Neural progenitor cell (in vitro differentiated cells): ENCODE measurements at regions not wholly inside any gene's neighbourhood (a gene's known extent, or its start where the extent isn't known, plus 50 kb on each side); places are given as distances from the start of the nearest gene placed in this dataset.

ENCODE experiments used
- DNase-seq: peaks from one replicate; pipeline ENCODE4 v3.0.0-alpha.2; 2016; ENCODE audit warnings: low spot score
- H2AFZ ChIP-seq: fragments of 200-600 bp; sonication (generic); replicated peaks from 2 replicates; pipeline ENCODE4 v1.6.1; 2016; ENCODE audit warnings: antibody characterized with exemption
- H3F3A ChIP-seq: fragments of 200-600 bp; sonication (generic); 2 replicates; pipeline ENCODE4 v1.6.1; 2016; ENCODE audit warnings: antibody characterized with exemption, low read depth
- H3K27ac ChIP-seq: fragments of 200-600 bp; sonication (generic); 2 replicates; pipeline ENCODE4 v1.5.1; 2016; ENCODE audit warnings: mild to moderate bottlenecking
- H3K27me3 ChIP-seq: fragments of 200-600 bp; sonication (generic); 2 replicates; pipeline ENCODE4 v1.6.1; 2016; ENCODE audit warnings: mild to moderate bottlenecking, moderate library complexity
- H3K36me3 ChIP-seq: fragments of 200-600 bp; sonication (generic); 2 replicates; pipeline ENCODE4 v1.5.1; 2016
- H3K4me1 ChIP-seq: fragments of 200-600 bp; sonication (generic); 2 replicates; pipeline ENCODE4 v1.6.1; 2016; ENCODE audit warnings: mixed run types
- H3K4me2 ChIP-seq: fragments of 200-600 bp; sonication (generic); 2 replicates; pipeline ENCODE4 v1.6.1; 2016
- H3K4me3 ChIP-seq: fragments of 200-600 bp; sonication (generic); 2 replicates; pipeline ENCODE4 v1.5.1; 2016
- H3K79me2 ChIP-seq: fragments of 200-600 bp; sonication (generic); 2 replicates; pipeline ENCODE4 v1.6.1; 2016; ENCODE audit warnings: low read depth
- H3K9ac ChIP-seq: fragments of 200-600 bp; sonication (generic); 2 replicates; pipeline ENCODE4 v1.6.1; 2016
- H3K9me3 ChIP-seq: fragments of 200-600 bp; sonication (generic); 2 replicates; pipeline ENCODE4 v1.5.1; 2016; ENCODE audit warnings: low read depth
- H4K20me1 ChIP-seq: fragments of 200-600 bp; sonication (generic); 2 replicates; pipeline ENCODE4 v1.6.1; 2016; ENCODE audit warnings: low read depth
- H3K27ac Mint-ChIP-seq: 3 replicates; pipeline ENCODE4 v1.8.0; 2021; ENCODE audit warnings: mixed read lengths
- H3K27me3 Mint-ChIP-seq: 2 replicates; pipeline ENCODE4 v1.8.0; 2022; ENCODE audit warnings: low read depth, mild to moderate bottlenecking, inconsistent platforms, moderate library complexity, mixed read lengths; ENCODE audit not compliant: insufficient read depth
- H3K36me3 Mint-ChIP-seq: 3 replicates; pipeline ENCODE4 v1.8.0; 2021; ENCODE audit warnings: mixed read lengths
- H3K4me1 Mint-ChIP-seq: 3 replicates; pipeline ENCODE4 v1.8.0; 2021; ENCODE audit warnings: mixed read lengths
- H3K4me3 Mint-ChIP-seq: 3 replicates; pipeline ENCODE4 v1.8.0; 2021; ENCODE audit warnings: mild to moderate bottlenecking, moderate library complexity, mixed read lengths
- H3K9me3 Mint-ChIP-seq: 3 replicates; pipeline ENCODE4 v1.8.0; 2020; ENCODE audit warnings: mixed read lengths
- EZH2 ChIP-seq: fragments of 200-600 bp; sonication (generic); IDR thresholded peaks from 2 replicates; pipeline ENCODE4 v1.6.1; 2017; ENCODE audit warnings: antibody characterized with exemption, mild to moderate bottlenecking, moderate library complexity
- EZH2phosphoT487 ChIP-seq: fragments of 200-600 bp; sonication (generic); IDR thresholded peaks from 2 replicates; pipeline ENCODE4 v1.6.1; 2017; ENCODE audit warnings: antibody characterized with exemption
- TF ChIP-seq, protein P1 (sequence below): fragments of 200-600 bp; sonication (generic); IDR thresholded peaks from 2 replicates; pipeline ENCODE4 v1.5.1; 2017; ENCODE audit warnings: antibody characterized with exemption, mild to moderate bottlenecking

DNA sequence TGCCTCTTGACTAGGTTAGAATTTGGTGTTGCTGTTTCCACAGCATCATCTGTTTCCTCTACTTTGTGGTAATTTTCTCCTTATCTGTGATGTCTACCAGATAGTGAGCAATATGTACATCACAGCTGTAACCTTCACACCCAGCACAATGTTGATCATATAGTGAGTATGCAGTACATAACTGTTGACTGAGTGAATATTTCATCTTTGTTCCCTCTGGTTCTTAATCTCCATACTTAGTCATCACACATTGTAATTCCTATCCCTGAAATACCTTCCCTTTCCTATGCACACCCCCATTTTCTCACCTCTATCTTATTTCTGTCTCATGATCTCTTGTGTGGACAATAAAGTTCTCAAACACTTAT, 115.9 kb downstream of the KIF4B start:
- Histone ChIP-seq H3K4me1 (no peaks in the 10 kb centered on the region), H3K4me3 (no peak overlapping the region), H3F3A (no peaks in the 10 kb centered on the region), H2AFZ (no peak overlapping the region), H3K4me2 (no peak overlapping the region), H3K27ac (no peak overlapping the region), H3K79me2 (no peaks in the 10 kb centered on the region), H3K36me3 (no peaks in the 10 kb centered on the region), H4K20me1 (no peaks in the 10 kb centered on the region), H3K9me3 (no peaks in the 10 kb centered on the region), H3K27me3 (no peaks in the 10 kb centered on the region), H3K9ac (no peak overlapping the region)
- Mint-ChIP-seq H3K27me3 (peaks cover 4% of the 10 kb centered on the region), H3K4me1 (no peaks in the 10 kb centered on the region), H3K4me3 (no peak overlapping the region), H3K36me3 (no peaks in the 10 kb centered on the region), H3K27ac (no peak overlapping the region), H3K9me3 (no peaks in the 10 kb centered on the region)
- DNase-seq, result no peak
- TF ChIP-seq EZH2 (no peak), EZH2phosphoT487 (no peak)
- TF ChIP-seq, protein P1, sequence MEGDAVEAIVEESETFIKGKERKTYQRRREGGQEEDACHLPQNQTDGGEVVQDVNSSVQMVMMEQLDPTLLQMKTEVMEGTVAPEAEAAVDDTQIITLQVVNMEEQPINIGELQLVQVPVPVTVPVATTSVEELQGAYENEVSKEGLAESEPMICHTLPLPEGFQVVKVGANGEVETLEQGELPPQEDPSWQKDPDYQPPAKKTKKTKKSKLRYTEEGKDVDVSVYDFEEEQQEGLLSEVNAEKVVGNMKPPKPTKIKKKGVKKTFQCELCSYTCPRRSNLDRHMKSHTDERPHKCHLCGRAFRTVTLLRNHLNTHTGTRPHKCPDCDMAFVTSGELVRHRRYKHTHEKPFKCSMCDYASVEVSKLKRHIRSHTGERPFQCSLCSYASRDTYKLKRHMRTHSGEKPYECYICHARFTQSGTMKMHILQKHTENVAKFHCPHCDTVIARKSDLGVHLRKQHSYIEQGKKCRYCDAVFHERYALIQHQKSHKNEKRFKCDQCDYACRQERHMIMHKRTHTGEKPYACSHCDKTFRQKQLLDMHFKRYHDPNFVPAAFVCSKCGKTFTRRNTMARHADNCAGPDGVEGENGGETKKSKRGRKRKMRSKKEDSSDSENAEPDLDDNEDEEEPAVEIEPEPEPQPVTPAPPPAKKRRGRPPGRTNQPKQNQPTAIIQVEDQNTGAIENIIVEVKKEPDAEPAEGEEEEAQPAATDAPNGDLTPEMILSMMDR, result no peak

DNA sequence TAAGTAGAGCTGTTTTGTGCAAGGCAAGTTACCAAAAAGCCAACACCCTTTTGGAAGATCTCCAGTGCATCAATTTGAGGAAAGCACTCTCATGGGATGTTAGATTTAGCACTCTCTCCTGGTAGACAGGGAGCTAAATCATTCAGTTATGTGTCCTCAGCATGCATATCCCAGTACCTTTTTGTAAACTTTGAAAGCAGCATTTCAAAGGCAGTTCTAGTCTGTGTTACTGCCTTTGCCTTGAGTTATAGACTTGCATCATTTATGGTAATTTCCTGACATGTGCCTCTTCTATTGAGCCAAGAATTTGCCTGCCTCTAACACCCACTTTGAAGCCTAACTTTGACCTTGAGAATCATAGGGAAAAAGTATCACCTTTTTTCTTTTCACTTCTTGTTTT, 120.6 kb downstream of the KIF4B start:
- Histone ChIP-seq H3K4me2 (no peak overlapping the region), H2AFZ (no peak overlapping the region), H3K36me3 (no peaks in the 10 kb centered on the region), H3K9me3 (no peaks in the 10 kb centered on the region), H3K27ac (no peak overlapping the region), H3K27me3 (no peaks in the 10 kb centered on the region), H3K4me3 (no peak overlapping the region), H3F3A (no peaks in the 10 kb centered on the region), H3K9ac (no peak overlapping the region), H3K4me1 (no peaks in the 10 kb centered on the region), H3K79me2 (no peaks in the 10 kb centered on the region), H4K20me1 (no peaks in the 10 kb centered on the region)
- Mint-ChIP-seq H3K4me3 (no peak overlapping the region), H3K4me1 (no peaks in the 10 kb centered on the region), H3K36me3 (no peaks in the 10 kb centered on the region), H3K9me3 (no peaks in the 10 kb centered on the region), H3K27me3 (peaks cover 2% of the 10 kb centered on the region), H3K27ac (no peak overlapping the region)
- DNase-seq, result no peak
- no peak for TF ChIP-seq EZH2
- TF ChIP-seq, protein P1, result no peak
- no peak for TF ChIP-seq EZH2phosphoT487

DNA sequence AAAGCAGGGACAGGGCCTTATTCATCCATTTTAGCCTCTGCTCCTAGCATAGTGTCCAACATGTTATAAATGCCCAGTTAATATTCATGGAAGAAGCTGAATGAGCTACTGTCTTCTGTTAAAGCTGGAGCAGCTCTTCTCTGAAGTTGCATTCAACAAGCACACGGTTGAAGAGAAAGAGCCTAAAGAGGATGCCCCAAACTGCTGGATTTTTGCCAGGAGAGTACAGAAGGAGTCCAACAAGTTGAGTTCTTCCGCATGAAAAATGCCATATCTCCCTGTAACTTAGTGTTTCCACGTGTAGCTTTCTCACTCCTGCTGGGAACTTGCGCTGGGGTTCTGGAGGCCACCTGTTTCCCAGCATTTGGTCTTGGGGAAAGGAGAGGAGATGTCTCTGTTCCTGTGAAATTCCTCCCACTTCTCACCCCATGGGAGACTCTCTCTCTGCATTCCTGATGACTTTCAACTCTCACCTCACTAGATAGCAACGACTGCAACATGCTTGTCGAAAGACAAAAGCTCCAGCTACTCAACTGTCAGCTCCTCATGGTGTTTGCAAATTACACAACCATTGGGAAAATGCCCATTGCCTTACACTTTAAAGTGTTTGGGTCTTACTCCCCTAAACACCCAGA, 122.8 kb downstream of the KIF4B start:
- Histone ChIP-seq H3F3A (no peaks in the 10 kb centered on the region), H3K36me3 (no peaks in the 10 kb centered on the region), H3K27me3 (no peaks in the 10 kb centered on the region), H3K4me3 (no peak overlapping the region), H2AFZ (no peak overlapping the region), H4K20me1 (no peaks in the 10 kb centered on the region), H3K4me1 (no peaks in the 10 kb centered on the region), H3K27ac (no peak overlapping the region), H3K79me2 (no peaks in the 10 kb centered on the region), H3K4me2 (no peak overlapping the region), H3K9me3 (no peaks in the 10 kb centered on the region), H3K9ac (no peak overlapping the region)
- no peak for TF ChIP-seq EZH2phosphoT487
- TF ChIP-seq, protein P1, result no peak
- TF ChIP-seq EZH2, result no peak
- Mint-ChIP-seq H3K36me3 (no peaks in the 10 kb centered on the region), H3K4me1 (peaks cover 8% of the 10 kb centered on the region), H3K9me3 (no peaks in the 10 kb centered on the region), H3K27ac (no peak overlapping the region), H3K27me3 (peaks cover 4% of the 10 kb centered on the region), H3K4me3 (no peak overlapping the region)
- no peak for DNase-seq
